ENCODE measurements at regions not wholly inside any gene's neighbourhood (a gene's known extent, or its start where the extent isn't known, plus 50 kb on each side); places are given as distances from the start of the nearest gene placed in this dataset.

DNA sequence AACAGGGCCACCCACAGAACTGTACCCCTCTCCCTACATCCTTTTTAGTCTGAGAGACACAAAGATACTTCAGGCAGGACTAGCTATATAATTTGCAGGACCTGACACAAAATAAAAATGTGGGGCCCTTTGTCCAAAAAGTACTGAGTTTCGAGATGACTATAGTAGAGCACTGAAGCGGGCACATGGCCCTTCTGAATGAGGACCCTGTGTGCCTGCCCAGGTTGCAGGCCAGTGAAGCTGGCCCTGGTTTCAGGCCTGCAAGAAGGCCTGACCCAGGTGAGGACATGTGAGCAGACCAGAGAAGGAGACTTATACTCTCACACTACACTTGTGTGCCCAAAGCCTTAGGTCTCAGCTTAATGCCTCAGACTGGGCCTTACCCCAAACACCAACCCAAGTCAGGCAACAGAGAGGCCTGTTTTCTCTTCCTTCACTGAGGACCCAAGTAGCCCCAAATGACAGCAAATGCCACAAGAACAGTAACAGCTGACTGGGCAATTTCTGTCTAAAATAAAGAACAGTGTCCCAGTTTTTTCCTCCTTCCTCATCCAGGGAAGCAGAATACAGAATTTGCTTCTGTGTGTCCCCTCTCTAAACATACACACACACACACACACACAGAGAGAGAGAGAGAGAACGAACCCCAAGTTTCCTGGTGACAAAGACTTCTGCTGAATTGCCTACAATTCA lies 100.9 kb upstream of the ARHGEF3 start:
- intact Hi-C loops (cut with DNase I) = no loop called here
- FAIRE-seq (no peak), DNase-seq (no peak)
- Histone ChIP-seq H3K9me3 (ENCODE audit: control insufficient read depth in 2 of 3, insufficient read depth in 1 of 3, low read length in 3 of 3) (no peaks in the 10 kb centered on the region), H3K9ac (ENCODE audit: low read length in 3 of 3) (no peak overlapping the region), H3K4me1 (ENCODE audit: control insufficient read depth in 2 of 3, insufficient read depth in 2 of 3, low read depth in 1 of 3, low read length in 3 of 3) (no peaks in the 10 kb centered on the region), H3K27me3 (ENCODE audit: control insufficient read depth, insufficient read depth, low read length) (no peaks in the 10 kb centered on the region), H3K36me3 (ENCODE audit: control insufficient read depth in 2 of 3, insufficient read depth in 3 of 3, low read length in 3 of 3) (no peaks in the 10 kb centered on the region), H3K27ac (ENCODE audit: low read depth in 2 of 2, low read length in 2 of 2) (no peak overlapping the region), H3K4me3 (ENCODE audit: low read length in 3 of 3) (no peak overlapping the region)
- no peak for TF ChIP-seq CTCF (IDR thresholded peaks at IDR 0.05; ENCODE audit: borderline replicate concordance, extremely low read depth, insufficient read depth)

GRCh38 chr3:56900801-56901200 lies 99.1 kb upstream of the ARHGEF3 start:
- Histone ChIP-seq H3K27ac (ENCODE audit: low read depth in 2 of 2, low read length in 2 of 2) (no peak overlapping the region), H3K36me3 (ENCODE audit: control insufficient read depth in 2 of 3, insufficient read depth in 3 of 3, low read length in 3 of 3) (no peaks in the 10 kb centered on the region), H3K4me3 (ENCODE audit: low read length in 3 of 3) (no peak overlapping the region), H3K9ac (ENCODE audit: low read length in 3 of 3) (no peak overlapping the region), H3K27me3 (ENCODE audit: control insufficient read depth, insufficient read depth, low read length) (no peaks in the 10 kb centered on the region), H3K9me3 (ENCODE audit: control insufficient read depth in 2 of 3, insufficient read depth in 1 of 3, low read length in 3 of 3) (no peaks in the 10 kb centered on the region), H3K4me1 (ENCODE audit: control insufficient read depth in 2 of 3, insufficient read depth in 2 of 3, low read depth in 1 of 3, low read length in 3 of 3) (no peaks in the 10 kb centered on the region)
- DNase-seq = no peak
- no peak for FAIRE-seq
- no peak for TF ChIP-seq CTCF (IDR thresholded peaks at IDR 0.05; ENCODE audit: borderline replicate concordance, extremely low read depth, insufficient read depth)
- intact Hi-C loops (cut with DNase I) = no loop called here

- Histone ChIP-seq H3K4me1 (ENCODE audit: control insufficient read depth in 2 of 3, insufficient read depth in 2 of 3, low read depth in 1 of 3, low read length in 3 of 3) (no peaks in the 10 kb centered on the region), H3K27me3 (ENCODE audit: control insufficient read depth, insufficient read depth, low read length) (no peaks in the 10 kb centered on the region), H3K9ac (ENCODE audit: low read length in 3 of 3) (no peak overlapping the region), H3K4me3 (ENCODE audit: low read length in 3 of 3) (no peak overlapping the region), H3K27ac (ENCODE audit: low read depth in 2 of 2, low read length in 2 of 2) (no peak overlapping the region), H3K36me3 (ENCODE audit: control insufficient read depth in 2 of 3, insufficient read depth in 3 of 3, low read length in 3 of 3) (no peaks in the 10 kb centered on the region), H3K9me3 (ENCODE audit: control insufficient read depth in 2 of 3, insufficient read depth in 1 of 3, low read length in 3 of 3) (no peaks in the 10 kb centered on the region)
- peak in 1 of 5 donors; percentile 45 for DNase-seq
- no peak for TF ChIP-seq CTCF (IDR thresholded peaks at IDR 0.05; ENCODE audit: borderline replicate concordance, extremely low read depth, insufficient read depth)
- intact Hi-C loops (cut with DNase I) = no loop called here
- FAIRE-seq = no peak
These were observed 98.1 kb upstream of the ARHGEF3 start for GRCh38 chr3:56899851-56900250.

GRCh38 chr3:56899078-56899477 lies 97.3 kb upstream of the ARHGEF3 start:
- H3K36me3 ChIP-seq (ENCODE audit: control insufficient read depth in 2 of 3, insufficient read depth in 3 of 3, low read length in 3 of 3) = no peaks in the 10 kb centered on the region
- no peaks in the 10 kb centered on the region for H3K4me1 ChIP-seq (ENCODE audit: control insufficient read depth in 2 of 3, insufficient read depth in 2 of 3, low read depth in 1 of 3, low read length in 3 of 3)
- FAIRE-seq (no peak), DNase-seq (no peak)
- intact Hi-C loops (cut with DNase I) = no loop called here
- TF ChIP-seq CTCF (IDR thresholded peaks at IDR 0.05; ENCODE audit: borderline replicate concordance, extremely low read depth, insufficient read depth) = no peak
- H3K27me3 ChIP-seq (ENCODE audit: control insufficient read depth, insufficient read depth, low read length) = no peaks in the 10 kb centered on the region
- no peak overlapping the region for H3K4me3 ChIP-seq (ENCODE audit: low read length in 3 of 3)
- no peak overlapping the region for H3K27ac ChIP-seq (ENCODE audit: low read depth in 2 of 2, low read length in 2 of 2)
- H3K9me3 ChIP-seq (ENCODE audit: control insufficient read depth in 2 of 3, insufficient read depth in 1 of 3, low read length in 3 of 3) = no peaks in the 10 kb centered on the region
- H3K9ac ChIP-seq (ENCODE audit: low read length in 3 of 3) = no peak overlapping the region

Measured in kidney (tissue), 13 donors.